Astrocyte of the cerebellum (primary cell): ENCODE measurements at regions not wholly inside any gene's neighbourhood (a gene's known extent, or its start where the extent isn't known, plus 50 kb on each side); places are given as distances from the start of the nearest gene placed in this dataset.

Source experiments
- DNase-seq: peaks from one replicate; pipeline ENCODE4 v3.0.0-alpha.2; 2011; ENCODE audit warnings: low read depth
- H3K4me3 ChIP-seq: 2 replicates; pipeline ENCODE4 v1.5.1; 2011; ENCODE audit warnings: mild to moderate bottlenecking, low read depth, low read length, moderate library complexity
- in situ Hi-C: cut with HindIII; loops from 2 replicates; pipeline ENCODE4 v1.10.0; 2017; ENCODE audit warnings: low sequenced_read_pairs
- TF ChIP-seq, protein P1 (sequence below): IDR thresholded peaks from 2 replicates; pipeline ENCODE4 v1.5.1; 2012; ENCODE audit warnings: low read length, low read depth, moderate library complexity, mild to moderate bottlenecking; ENCODE audit errors: missing control alignments

GRCh38 chr1:214971071-214971470 lies 111.5 kb upstream of the KCNK2 start:
- TF ChIP-seq, protein P1, sequence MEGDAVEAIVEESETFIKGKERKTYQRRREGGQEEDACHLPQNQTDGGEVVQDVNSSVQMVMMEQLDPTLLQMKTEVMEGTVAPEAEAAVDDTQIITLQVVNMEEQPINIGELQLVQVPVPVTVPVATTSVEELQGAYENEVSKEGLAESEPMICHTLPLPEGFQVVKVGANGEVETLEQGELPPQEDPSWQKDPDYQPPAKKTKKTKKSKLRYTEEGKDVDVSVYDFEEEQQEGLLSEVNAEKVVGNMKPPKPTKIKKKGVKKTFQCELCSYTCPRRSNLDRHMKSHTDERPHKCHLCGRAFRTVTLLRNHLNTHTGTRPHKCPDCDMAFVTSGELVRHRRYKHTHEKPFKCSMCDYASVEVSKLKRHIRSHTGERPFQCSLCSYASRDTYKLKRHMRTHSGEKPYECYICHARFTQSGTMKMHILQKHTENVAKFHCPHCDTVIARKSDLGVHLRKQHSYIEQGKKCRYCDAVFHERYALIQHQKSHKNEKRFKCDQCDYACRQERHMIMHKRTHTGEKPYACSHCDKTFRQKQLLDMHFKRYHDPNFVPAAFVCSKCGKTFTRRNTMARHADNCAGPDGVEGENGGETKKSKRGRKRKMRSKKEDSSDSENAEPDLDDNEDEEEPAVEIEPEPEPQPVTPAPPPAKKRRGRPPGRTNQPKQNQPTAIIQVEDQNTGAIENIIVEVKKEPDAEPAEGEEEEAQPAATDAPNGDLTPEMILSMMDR: no peak
- no peak overlapping the region for H3K4me3 ChIP-seq
- in situ Hi-C loops: no loop called here
- DNase-seq: no peak

DNA sequence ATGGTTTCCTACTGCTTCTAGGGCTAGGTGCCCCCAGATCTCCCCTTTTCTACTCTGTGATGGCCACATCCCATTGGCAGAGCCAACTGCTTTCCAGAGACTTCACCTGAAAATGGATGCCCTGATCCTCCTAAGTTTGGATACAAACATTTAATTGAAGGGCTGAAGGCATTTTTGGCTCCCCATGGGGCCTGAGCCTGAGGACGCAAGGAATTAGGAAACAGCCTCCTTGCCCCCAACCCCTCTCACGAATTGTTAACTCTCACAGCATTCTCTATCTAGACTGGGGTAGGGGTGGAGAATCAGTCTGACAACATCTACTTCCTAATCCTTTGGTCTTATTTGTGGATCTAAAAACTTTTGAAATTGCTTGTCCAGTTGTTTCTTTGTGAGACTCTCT lies 108.5 kb upstream of the KCNK2 start:
- no peak for DNase-seq
- no peak overlapping the region for H3K4me3 ChIP-seq
- in situ Hi-C loops: no loop called here
- TF ChIP-seq, protein P1: no peak

DNA sequence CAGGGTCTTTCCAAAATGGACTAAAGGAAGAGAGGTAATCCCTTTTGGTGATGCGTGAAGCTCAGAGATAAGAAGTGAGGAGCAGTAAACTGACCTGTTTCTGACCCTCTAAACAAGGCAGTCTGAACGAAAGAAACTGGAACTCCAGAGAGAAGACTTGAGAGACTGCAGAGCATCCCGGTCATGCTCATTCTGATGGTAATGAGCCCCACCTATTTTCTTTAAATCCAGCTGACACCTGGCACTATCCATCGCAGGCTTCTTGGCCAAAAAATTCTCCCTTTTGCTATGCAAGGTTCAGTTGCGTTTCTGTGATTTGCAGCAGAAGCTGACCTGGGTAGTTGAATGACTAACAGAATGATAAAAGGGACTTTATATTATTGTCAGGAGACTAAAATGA lies 105.9 kb upstream of the KCNK2 start:
- TF ChIP-seq, protein P1: no peak
- in situ Hi-C loops: no loop called here
- H3K4me3 ChIP-seq: no peak overlapping the region
- no peak for DNase-seq

DNA sequence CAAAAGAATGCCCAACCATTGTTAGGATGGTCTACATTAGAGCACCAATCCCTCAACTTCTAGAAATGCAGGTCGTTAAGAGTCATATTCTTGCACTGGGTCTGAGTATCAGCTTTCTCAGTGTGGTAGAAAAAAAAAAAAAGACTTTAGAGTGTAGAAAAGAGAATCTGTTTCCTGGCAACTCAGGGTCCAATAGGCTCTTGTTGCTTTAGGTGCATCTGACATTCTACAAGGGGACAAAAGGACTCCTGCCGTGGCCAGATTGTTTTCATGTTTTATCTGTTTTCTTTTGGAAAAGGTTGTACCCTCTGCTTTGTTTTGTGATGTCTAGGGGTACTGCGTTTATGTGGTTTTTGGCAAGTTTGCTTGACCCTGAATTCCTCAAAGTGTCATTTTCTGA lies 105.4 kb upstream of the KCNK2 start:
- in situ Hi-C loops: no loop called here
- no peak for DNase-seq
- TF ChIP-seq, protein P1: no peak
- no peak overlapping the region for H3K4me3 ChIP-seq

- H3K4me3 ChIP-seq: no peak overlapping the region
- DNase-seq: no peak
- TF ChIP-seq, protein P1: no peak
- in situ Hi-C loops: no loop called here
Measured at GRCh38 chr1:214977700-214978374, 104.7 kb upstream of the KCNK2 start.

DNA sequence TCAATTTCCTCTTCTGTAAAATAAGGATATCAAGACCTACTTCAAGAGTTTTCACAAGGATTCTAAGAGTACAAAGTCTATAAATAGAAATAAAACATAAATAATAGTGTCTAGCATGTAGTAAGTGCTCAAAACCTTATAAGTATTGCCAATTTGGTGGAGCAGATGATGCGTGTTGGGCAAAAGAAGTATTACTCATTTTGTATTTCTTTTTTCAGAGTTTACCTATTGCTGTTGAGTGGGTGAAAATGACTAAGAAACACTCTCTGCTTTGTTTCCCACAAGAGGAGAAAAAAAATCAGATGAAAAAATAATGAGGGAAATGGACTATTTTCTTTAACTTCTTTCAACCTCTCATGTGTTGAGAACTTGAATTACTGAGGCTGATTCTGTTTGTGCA lies 103.3 kb upstream of the KCNK2 start:
- no peak for DNase-seq
- TF ChIP-seq, protein P1: no peak
- no peak overlapping the region for H3K4me3 ChIP-seq
- in situ Hi-C loops: no loop called here
